Activated gamma-delta T cell treated with anti-CD3 and anti-CD28 coated beads, Interleukin-2, amount 50 U/mL, for 16 hours (primary cell): ENCODE measurements at regions not wholly inside any gene's neighbourhood (a gene's known extent, or its start where the extent isn't known, plus 50 kb on each side); places are given as distances from the start of the nearest gene placed in this dataset.
"Not testable (repeated sequence)": the region's sequence is repeated elsewhere in the genome, so short reads cannot be mapped to it uniquely, and the experiment has no call there.

Experiments used
- DNase-seq: peaks from one replicate; pipeline ENCODE4 v3.0.0-alpha.2; 2020; ENCODE audit warnings: low read depth

DNA sequence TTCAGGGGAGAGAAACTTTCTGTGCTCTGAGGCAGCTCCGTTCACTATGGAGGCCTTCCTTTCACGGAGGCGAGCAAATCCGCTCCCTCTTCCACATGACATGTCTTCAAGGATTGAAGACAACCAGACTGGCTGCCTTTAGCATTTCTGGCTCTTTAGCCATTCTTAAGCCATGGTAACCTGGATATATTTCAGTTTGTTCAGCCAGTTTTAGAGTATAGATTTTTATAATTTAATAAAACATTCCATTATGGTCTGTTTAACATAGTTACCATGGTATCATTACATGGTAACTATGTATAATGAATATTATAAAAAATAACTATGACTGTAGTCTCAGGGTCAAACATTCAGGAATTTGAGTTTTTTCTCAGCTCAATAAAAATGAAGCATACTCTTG lies 54.2 kb upstream of the NFIA start:
- DNase-seq, result no peak

- DNase-seq, result not testable (repeated sequence)
Observed at GRCh38 chr1:61018068-61018467, 64.3 kb upstream of the NFIA start.

GRCh38 chr1:61017651-61018050 lies 64.7 kb upstream of the NFIA start:
- no peak for DNase-seq

DNA sequence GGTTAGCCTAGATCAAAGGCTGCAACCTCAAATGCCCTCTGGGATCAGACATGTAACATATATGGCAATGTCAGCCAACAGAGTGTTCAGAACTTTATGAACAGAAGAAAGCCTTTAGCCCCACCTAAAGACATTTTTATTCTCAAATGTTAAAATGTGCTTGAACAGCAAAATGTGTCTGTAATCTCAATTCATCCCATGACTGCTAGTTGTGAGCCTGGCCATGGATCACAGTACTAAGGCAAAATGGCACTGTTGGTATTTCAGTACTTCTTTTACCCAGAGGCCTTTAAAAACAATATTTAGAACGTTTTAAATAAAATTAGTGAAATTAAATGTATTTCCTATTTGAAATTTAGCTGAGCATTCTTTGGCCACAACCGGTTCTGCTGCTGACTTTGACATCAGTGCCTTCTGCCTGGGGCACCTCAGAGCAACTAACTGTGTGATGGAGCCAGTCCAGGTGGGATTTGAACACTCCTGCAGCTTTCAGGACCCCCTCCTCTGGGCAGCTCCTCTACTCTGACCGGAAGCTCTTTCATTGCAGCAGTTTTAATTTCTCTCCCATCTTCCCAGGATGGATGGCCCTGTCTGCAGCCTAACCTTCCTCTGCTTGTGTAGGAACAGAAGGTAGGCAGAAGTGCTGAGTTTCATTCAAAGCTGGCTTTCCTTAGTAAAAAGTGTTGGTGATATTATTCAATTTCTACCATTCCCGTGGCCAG lies 68.3 kb upstream of the NFIA start:
- no peak for DNase-seq

- DNase-seq, result no peak
Observed at GRCh38 chr1:61013189-61013945, 69.0 kb upstream of the NFIA start.

- DNase-seq, result no peak
Observed at GRCh38 chr1:61012341-61012761, 70.0 kb upstream of the NFIA start.

- DNase-seq, result no peak
Observed at GRCh38 chr1:61011561-61012263, 70.6 kb upstream of the NFIA start.

GRCh38 chr1:61007534-61008364 lies 74.6 kb upstream of the NFIA start:
- no peak for DNase-seq

DNA sequence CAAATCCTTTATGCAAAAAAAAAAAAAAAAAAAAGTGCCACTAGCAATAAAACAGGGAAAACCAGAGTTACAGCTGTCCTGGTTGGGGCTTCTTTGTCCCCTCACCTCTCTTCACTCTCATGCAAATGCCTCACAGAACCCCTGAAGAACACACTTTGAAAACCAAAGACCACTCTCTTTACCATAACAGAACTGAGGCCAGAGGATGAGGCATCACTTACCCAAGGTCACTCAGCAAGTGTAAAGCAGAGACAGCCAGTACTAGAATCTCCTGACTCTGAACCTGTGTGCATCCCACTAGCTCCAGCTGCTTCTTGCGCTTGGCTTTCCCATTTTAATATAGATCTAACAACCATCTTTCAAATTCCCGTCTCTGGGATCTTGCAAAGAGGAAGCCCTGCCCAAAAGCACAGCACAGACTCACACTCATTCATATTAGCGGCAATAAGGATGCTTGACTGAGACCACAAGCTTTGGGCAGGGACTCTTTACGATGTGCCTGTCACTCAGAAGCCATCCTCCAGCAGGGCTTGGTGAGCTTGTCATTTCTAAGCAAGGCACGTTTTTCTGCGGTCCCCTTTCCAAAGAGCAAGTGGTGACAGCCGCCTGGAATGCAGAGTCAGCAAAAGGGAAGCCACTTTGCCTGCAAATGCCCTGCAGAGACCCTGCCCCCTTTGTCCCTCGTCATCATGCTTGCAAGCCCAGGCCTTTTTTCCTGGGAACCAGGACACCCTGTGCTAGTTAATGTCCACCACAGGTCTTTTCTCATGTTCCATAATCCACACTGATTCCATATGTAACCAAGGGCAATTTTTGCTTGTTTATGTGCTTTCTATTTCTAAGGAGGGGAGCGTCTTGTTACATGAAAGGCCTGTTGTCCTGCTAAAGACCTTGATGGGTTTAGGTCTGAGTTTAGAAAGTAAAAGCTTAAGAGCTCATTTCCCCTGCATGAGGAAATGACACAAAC lies 76.5 kb upstream of the NFIA start:
- no peak for DNase-seq

GRCh38 chr1:61004262-61005003 lies 77.9 kb upstream of the NFIA start:
- no peak for DNase-seq

- no peak for DNase-seq
Observed at GRCh38 chr1:61000327-61000726, 82.0 kb upstream of the NFIA start.

DNA sequence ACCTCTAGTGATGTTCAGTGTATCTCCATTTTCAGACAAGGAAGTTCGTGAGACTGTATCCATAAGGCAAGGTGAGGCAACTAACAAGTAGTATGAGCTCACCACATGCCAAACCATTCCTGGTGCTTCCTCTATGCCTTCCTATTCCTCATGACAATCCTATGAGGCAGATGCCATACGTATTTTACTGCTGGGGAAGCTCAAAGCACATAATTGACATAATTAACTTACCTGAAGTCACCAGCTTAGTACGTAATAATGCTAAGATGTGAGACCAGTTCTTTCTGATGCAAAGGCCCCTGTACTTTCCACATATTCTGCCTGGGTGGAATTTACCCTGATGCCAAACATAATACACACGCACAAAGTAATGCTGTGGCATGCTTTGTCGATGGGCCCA lies 83.6 kb upstream of the NFIA start:
- DNase-seq, result no peak

- no peak for DNase-seq
Observed at GRCh38 chr1:60994828-60995492, 87.4 kb upstream of the NFIA start.

DNA sequence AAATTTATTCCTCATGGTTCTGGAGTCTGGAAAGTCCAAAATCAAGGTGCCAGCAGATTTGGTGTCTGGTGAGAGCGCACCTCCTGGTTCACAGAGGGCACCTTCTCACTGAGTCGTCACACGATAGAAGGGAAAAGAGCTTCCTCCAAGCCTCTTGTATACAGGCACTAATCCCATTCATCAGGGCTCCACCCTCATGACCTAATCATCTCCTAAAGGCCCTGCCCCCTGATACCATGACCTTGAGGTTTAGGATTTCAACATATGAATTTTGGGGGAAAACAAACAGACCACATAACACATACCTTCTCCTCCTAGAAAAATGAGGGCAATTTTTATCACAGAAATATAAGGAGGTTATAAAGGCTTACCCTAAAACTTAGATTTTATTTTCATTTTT lies 88.0 kb upstream of the NFIA start:
- DNase-seq, result no peak

GRCh38 chr1:60992165-60992564 lies 90.2 kb upstream of the NFIA start:
- DNase-seq, result no peak

GRCh38 chr1:60990714-60991090 lies 91.7 kb upstream of the NFIA start:
- no peak for DNase-seq

GRCh38 chr1:60989749-60990713 lies 92.3 kb upstream of the NFIA start:
- DNase-seq, result no peak

DNA sequence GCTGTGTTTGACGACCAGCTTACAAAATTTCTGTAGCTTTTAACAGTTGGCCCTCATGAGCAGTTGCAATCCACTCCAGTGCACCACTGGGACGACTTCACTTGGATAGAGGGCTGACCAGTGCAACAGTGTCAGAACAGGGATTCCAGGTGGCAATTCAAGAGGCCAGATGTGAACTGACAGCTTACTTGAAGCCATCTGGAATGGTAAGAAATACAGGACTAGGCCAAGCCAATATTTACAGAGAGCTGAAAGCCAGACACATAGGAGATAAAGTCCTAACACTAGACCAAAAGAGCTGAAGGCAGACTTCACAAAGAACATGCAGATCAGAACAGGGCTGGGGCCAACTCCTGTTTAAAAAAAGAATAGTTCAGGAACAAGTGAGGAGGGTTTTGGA lies 93.5 kb upstream of the NFIA start:
- no peak for DNase-seq

DNA sequence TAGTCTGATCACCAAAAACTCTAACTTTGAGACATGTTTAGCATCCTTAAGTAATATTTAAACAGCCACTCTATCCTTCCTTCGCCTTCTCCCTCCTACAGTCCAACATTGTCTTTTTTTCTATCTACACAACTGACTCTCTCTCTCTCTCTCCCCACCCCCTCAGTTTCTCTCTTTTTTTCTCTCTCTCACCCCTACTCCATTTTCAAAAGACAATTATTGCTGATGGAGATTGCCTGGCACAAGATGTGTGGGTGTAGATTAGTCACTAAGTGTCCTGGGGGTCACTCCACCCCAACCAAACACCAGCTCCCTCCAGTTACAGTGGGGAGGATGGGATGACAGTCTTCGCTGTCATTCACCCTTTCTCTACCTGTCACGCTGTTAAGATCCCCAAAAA lies 94.5 kb upstream of the NFIA start:
- no peak for DNase-seq
